ENCODE measurements at regions not wholly inside any gene's neighbourhood (a gene's known extent, or its start where the extent isn't known, plus 50 kb on each side); places are given as distances from the start of the nearest gene placed in this dataset.

- Histone ChIP-seq H3K4me3 (ENCODE audit: low read length in 2 of 2) (no peak overlapping the region), H3K36me3 (ENCODE audit: insufficient read depth, low read length) (no peaks in the 10 kb centered on the region), H3K27me3 (ENCODE audit: insufficient read depth, low read length) (no peaks in the 10 kb centered on the region), H3K27ac (ENCODE audit: low read depth, low read length) (no peak overlapping the region), H3K9me3 (ENCODE audit: control insufficient read depth in 1 of 2, low read length in 2 of 2) (no peaks in the 10 kb centered on the region), H3K4me1 (ENCODE audit: insufficient read depth, low read length) (no peaks in the 10 kb centered on the region)
- no peaks in the 10 kb centered on the region for H3K27me3 Mint-ChIP-seq
- no peaks in the 10 kb centered on the region for H3K36me3 Mint-ChIP-seq
- intact Hi-C loops (cut with micrococcal nuclease), result no loop called here
- DNase-seq, result no peak
- CTCF ChIA-PET (ENCODE audit: partially characterized antibody), result no interaction called here
- no peak overlapping the region for H3K4me3 Mint-ChIP-seq
- no peaks in the 10 kb centered on the region for H3K4me1 Mint-ChIP-seq
- H3K9me3 Mint-ChIP-seq, result peaks cover 0 to 7% (median 1%) of the 10 kb centered on the region in 8 donors
- H3K27ac Mint-ChIP-seq, result no peak overlapping the region
- POLR2A ChIA-PET (ENCODE audit: partially characterized antibody), result no interaction called here
Measured at GRCh38 chr13:58998716-58999115, 1165.0 kb downstream of the DIAPH3 start.

GRCh38 chr13:58999851-59000250 is 1163.9 kb downstream of the DIAPH3 start:
- ChIA-PET POLR2A (ENCODE audit: partially characterized antibody) (no interaction called here), CTCF (ENCODE audit: partially characterized antibody) (no interaction called here)
- no peaks in the 10 kb centered on the region for H3K36me3 ChIP-seq (ENCODE audit: insufficient read depth, low read length)
- intact Hi-C loops (cut with micrococcal nuclease), result no loop called here
- no peak overlapping the region for H3K4me3 ChIP-seq (ENCODE audit: low read length in 2 of 2)
- Mint-ChIP-seq H3K27me3 (no peaks in the 10 kb centered on the region), H3K36me3 (no peaks in the 10 kb centered on the region), H3K4me1 (no peaks in the 10 kb centered on the region), H3K4me3 (no peak overlapping the region), H3K9me3 (peaks cover 0 to 7% (median 1%) of the 10 kb centered on the region in 8 donors), H3K27ac (no peak overlapping the region)
- no peak for DNase-seq
- no peaks in the 10 kb centered on the region for H3K27me3 ChIP-seq (ENCODE audit: insufficient read depth, low read length)
- no peak overlapping the region for H3K27ac ChIP-seq (ENCODE audit: low read depth, low read length)
- no peaks in the 10 kb centered on the region for H3K9me3 ChIP-seq (ENCODE audit: control insufficient read depth in 1 of 2, low read length in 2 of 2)
- H3K4me1 ChIP-seq (ENCODE audit: insufficient read depth, low read length), result no peaks in the 10 kb centered on the region

GRCh38 chr13:59000770-59001169 is 1163.0 kb downstream of the DIAPH3 start:
- Mint-ChIP-seq H3K9me3 (peaks cover 0 to 7% (median 1%) of the 10 kb centered on the region in 8 donors), H3K36me3 (no peaks in the 10 kb centered on the region), H3K27ac (no peak overlapping the region), H3K4me1 (no peaks in the 10 kb centered on the region), H3K4me3 (no peak overlapping the region), H3K27me3 (no peaks in the 10 kb centered on the region)
- Histone ChIP-seq H3K27ac (ENCODE audit: low read depth, low read length) (no peak overlapping the region), H3K36me3 (ENCODE audit: insufficient read depth, low read length) (no peaks in the 10 kb centered on the region), H3K9me3 (ENCODE audit: control insufficient read depth in 1 of 2, low read length in 2 of 2) (no peaks in the 10 kb centered on the region), H3K4me1 (ENCODE audit: insufficient read depth, low read length) (no peaks in the 10 kb centered on the region), H3K27me3 (ENCODE audit: insufficient read depth, low read length) (no peaks in the 10 kb centered on the region), H3K4me3 (ENCODE audit: low read length in 2 of 2) (no peak overlapping the region)
- DNase-seq, result no peak
- ChIA-PET POLR2A (ENCODE audit: partially characterized antibody) (no interaction called here), CTCF (ENCODE audit: partially characterized antibody) (no interaction called here)
- intact Hi-C loops (cut with micrococcal nuclease), result no loop called here

GRCh38 chr13:59012731-59013130 is 1151.0 kb downstream of the DIAPH3 start:
- Histone ChIP-seq H3K36me3 (ENCODE audit: insufficient read depth, low read length) (no peaks in the 10 kb centered on the region), H3K27ac (ENCODE audit: low read depth, low read length) (no peak overlapping the region), H3K27me3 (ENCODE audit: insufficient read depth, low read length) (no peaks in the 10 kb centered on the region), H3K4me3 (ENCODE audit: low read length in 2 of 2) (no peak overlapping the region), H3K9me3 (ENCODE audit: control insufficient read depth in 1 of 2, low read length in 2 of 2) (no peaks in the 10 kb centered on the region), H3K4me1 (ENCODE audit: insufficient read depth, low read length) (no peaks in the 10 kb centered on the region)
- Mint-ChIP-seq H3K4me1 (no peaks in the 10 kb centered on the region), H3K27ac (no peak overlapping the region), H3K4me3 (no peak overlapping the region), H3K36me3 (no peaks in the 10 kb centered on the region), H3K9me3 (peaks cover 0 to 8% (median 1%) of the 10 kb centered on the region in 8 donors), H3K27me3 (no peaks in the 10 kb centered on the region)
- DNase-seq, result no peak
- POLR2A ChIA-PET (ENCODE audit: partially characterized antibody), result no interaction called here
- CTCF ChIA-PET (ENCODE audit: partially characterized antibody), result no interaction called here
- intact Hi-C loops (cut with micrococcal nuclease), result no loop called here

GRCh38 chr13:59016250-59016649 is 1147.5 kb downstream of the DIAPH3 start:
- Mint-ChIP-seq H3K4me3 (no peak overlapping the region), H3K9me3 (peaks cover 0 to 10% (median 3%) of the 10 kb centered on the region in 8 donors), H3K36me3 (no peaks in the 10 kb centered on the region), H3K27ac (no peak overlapping the region), H3K4me1 (no peaks in the 10 kb centered on the region), H3K27me3 (no peaks in the 10 kb centered on the region)
- H3K9me3 ChIP-seq (ENCODE audit: control insufficient read depth in 1 of 2, low read length in 2 of 2), result no peaks in the 10 kb centered on the region
- H3K36me3 ChIP-seq (ENCODE audit: insufficient read depth, low read length), result no peaks in the 10 kb centered on the region
- DNase-seq, result no peak
- H3K27me3 ChIP-seq (ENCODE audit: insufficient read depth, low read length), result no peaks in the 10 kb centered on the region
- no peaks in the 10 kb centered on the region for H3K4me1 ChIP-seq (ENCODE audit: insufficient read depth, low read length)
- intact Hi-C loops (cut with micrococcal nuclease), result no loop called here
- POLR2A ChIA-PET (ENCODE audit: partially characterized antibody), result no interaction called here
- no peak overlapping the region for H3K27ac ChIP-seq (ENCODE audit: low read depth, low read length)
- no peak overlapping the region for H3K4me3 ChIP-seq (ENCODE audit: low read length in 2 of 2)
- CTCF ChIA-PET (ENCODE audit: partially characterized antibody), result no interaction called here

GRCh38 chr13:59024434-59024833 is 1139.3 kb downstream of the DIAPH3 start:
- CTCF ChIA-PET (ENCODE audit: partially characterized antibody), result no interaction called here
- intact Hi-C loops (cut with micrococcal nuclease), result no loop called here
- no peaks in the 10 kb centered on the region for H3K9me3 ChIP-seq (ENCODE audit: control insufficient read depth in 1 of 2, low read length in 2 of 2)
- Mint-ChIP-seq H3K27ac (no peak overlapping the region), H3K36me3 (no peaks in the 10 kb centered on the region), H3K27me3 (no peaks in the 10 kb centered on the region), H3K4me3 (no peak overlapping the region), H3K4me1 (no peaks in the 10 kb centered on the region), H3K9me3 (peaks cover 0 to 9% (median 0%) of the 10 kb centered on the region in 8 donors)
- no peak overlapping the region for H3K4me3 ChIP-seq (ENCODE audit: low read length in 2 of 2)
- POLR2A ChIA-PET (ENCODE audit: partially characterized antibody), result no interaction called here
- no peak overlapping the region for H3K27ac ChIP-seq (ENCODE audit: low read depth, low read length)
- no peak for DNase-seq
- no peaks in the 10 kb centered on the region for H3K4me1 ChIP-seq (ENCODE audit: insufficient read depth, low read length)
- H3K27me3 ChIP-seq (ENCODE audit: insufficient read depth, low read length), result no peaks in the 10 kb centered on the region
- no peaks in the 10 kb centered on the region for H3K36me3 ChIP-seq (ENCODE audit: insufficient read depth, low read length)

- H3K9me3 ChIP-seq (ENCODE audit: control insufficient read depth in 1 of 2, low read length in 2 of 2), result no peaks in the 10 kb centered on the region
- Mint-ChIP-seq H3K36me3 (no peaks in the 10 kb centered on the region), H3K27ac (no peak overlapping the region), H3K4me3 (no peak overlapping the region), H3K4me1 (no peaks in the 10 kb centered on the region), H3K27me3 (no peaks in the 10 kb centered on the region), H3K9me3 (peaks cover 0 to 8% (median 3%) of the 10 kb centered on the region in 8 donors)
- intact Hi-C loops (cut with micrococcal nuclease), result no loop called here
- H3K27me3 ChIP-seq (ENCODE audit: insufficient read depth, low read length), result no peaks in the 10 kb centered on the region
- ChIA-PET POLR2A (ENCODE audit: partially characterized antibody) (no interaction called here), CTCF (ENCODE audit: partially characterized antibody) (no interaction called here)
- no peak for DNase-seq
- no peak overlapping the region for H3K4me3 ChIP-seq (ENCODE audit: low read length in 2 of 2)
- H3K4me1 ChIP-seq (ENCODE audit: insufficient read depth, low read length), result no peaks in the 10 kb centered on the region
- no peak overlapping the region for H3K27ac ChIP-seq (ENCODE audit: low read depth, low read length)
- no peaks in the 10 kb centered on the region for H3K36me3 ChIP-seq (ENCODE audit: insufficient read depth, low read length)
Measured at GRCh38 chr13:59034198-59034597, 1129.5 kb downstream of the DIAPH3 start.

GRCh38 chr13:59038824-59039223 is 1124.9 kb downstream of the DIAPH3 start:
- H3K9me3 ChIP-seq (ENCODE audit: control insufficient read depth in 1 of 2, low read length in 2 of 2), result no peaks in the 10 kb centered on the region
- POLR2A ChIA-PET (ENCODE audit: partially characterized antibody), result no interaction called here
- no peak for DNase-seq
- no peaks in the 10 kb centered on the region for H3K4me1 ChIP-seq (ENCODE audit: insufficient read depth, low read length)
- H3K4me3 Mint-ChIP-seq, result no peak overlapping the region
- H3K27ac ChIP-seq (ENCODE audit: low read depth, low read length), result no peak overlapping the region
- H3K4me3 ChIP-seq (ENCODE audit: low read length in 2 of 2), result no peak overlapping the region
- H3K36me3 ChIP-seq (ENCODE audit: insufficient read depth, low read length), result no peaks in the 10 kb centered on the region
- H3K36me3 Mint-ChIP-seq, result no peaks in the 10 kb centered on the region
- H3K27ac Mint-ChIP-seq, result no peak overlapping the region
- intact Hi-C loops (cut with micrococcal nuclease), result no loop called here
- H3K4me1 Mint-ChIP-seq, result no peaks in the 10 kb centered on the region
- H3K27me3 ChIP-seq (ENCODE audit: insufficient read depth, low read length), result no peaks in the 10 kb centered on the region
- H3K27me3 Mint-ChIP-seq, result no peaks in the 10 kb centered on the region
- H3K9me3 Mint-ChIP-seq, result peaks cover 0 to 7% (median 3%) of the 10 kb centered on the region in 8 donors
- CTCF ChIA-PET (ENCODE audit: partially characterized antibody), result no interaction called here

Data from CD4-positive, alpha-beta memory T cell (primary cell).